Stomach (tissue), 4 donors: ENCODE measurements at regions not wholly inside any gene's neighbourhood (a gene's known extent, or its start where the extent isn't known, plus 50 kb on each side); places are given as distances from the start of the nearest gene placed in this dataset.

Experiments
- CTCF ChIP-seq, 7 experiments: fragments of 450-650 bp in 4 of 7; fragments of 200-600 bp in 3 of 7; sonication (generic) in 3 of 7; IDR thresholded peaks; one replicate each; pipeline ENCODE4 v1.5.1; 2016 to 2019; ENCODE audit warnings: antibody characterized with exemption in 7 of 7, control low read depth in 2 of 7, mild to moderate bottlenecking in 1 of 7
- EP300 ChIP-seq: sonication (generic); formaldehyde crosslinking; IDR thresholded peaks from one replicate; pipeline ENCODE4 v1.6.1; 2017; ENCODE audit warnings: antibody characterized with exemption
- POLR2A ChIP-seq, 4 donors: fragments of 450-650 bp; IDR thresholded peaks; one replicate each; pipeline ENCODE4 v1.6.1; 2016; ENCODE audit warnings: antibody characterized with exemption in 4 of 4, control low read depth in 2 of 4, mild to moderate bottlenecking in 1 of 4, moderate library complexity in 1 of 4
- POLR2AphosphoS5 ChIP-seq, 3 donors: sonication (generic); formaldehyde crosslinking; IDR thresholded peaks; one replicate each; pipeline ENCODE4 v1.6.1; 2016; ENCODE audit warnings: antibody characterized with exemption in 3 of 3

- TF ChIP-seq CTCF (IDR thresholded peaks at IDR 0.05) = no peak
- TF ChIP-seq POLR2A (IDR thresholded peaks at IDR 0.05) = no peak
- TF ChIP-seq POLR2AphosphoS5 (IDR thresholded peaks at IDR 0.05) = no peak
- TF ChIP-seq EP300 = no peak
Observed at GRCh38 chr18:64264171-64264570, 115.3 kb upstream of the LINC00305 start.
